Caco-2 (cell line): ENCODE measurements at regions not wholly inside any gene's neighbourhood (a gene's known extent, or its start where the extent isn't known, plus 50 kb on each side); places are given as distances from the start of the nearest gene placed in this dataset.

Experiments used
- BruUV-seq: library from RNA; stranded (reverse); fragments of 400-500 nt; replicated peaks from 2 replicates; lab custom pipeline; 2021; lab: Mats Ljungman, UMichigan
- CTCF ChIA-PET: fragments of 300-600 bp; sonication (Branson Sonifier 250); formaldehyde crosslinking; loops from one replicate; lab custom pipeline; 2022; ENCODE audit warnings: antibody characterized with exemption; lab: Charles Lee
- POLR2A ChIA-PET: fragments of 300-600 bp; sonication (Branson Sonifier 250); formaldehyde crosslinking; loops from one replicate; lab custom pipeline; 2022; ENCODE audit warnings: antibody characterized with exemption; lab: Charles Lee
- DNase-seq, 2 experiments: peaks; one replicate each; pipeline versions ENCODE4 v3.0.0 to v3.0.0-alpha.2; 2020 to 2022
- H3K27me3 ChIP-seq: replicated peaks from 2 replicates; pipeline ENCODE4 v1.6.0; 2011; ENCODE audit warnings: low read length; ENCODE audit not compliant: control insufficient read depth, insufficient read depth
- H3K36me3 ChIP-seq: 2 replicates; pipeline ENCODE4 v1.5.1; 2011; ENCODE audit warnings: low read length; ENCODE audit not compliant: control insufficient read depth, insufficient read depth
- H3K4me1 ChIP-seq: fragments of 250-450 bp; sonication (Bioruptor Pico); 2 replicates; pipeline ENCODE4 v1.5.1; 2020; ENCODE audit warnings: mild to moderate bottlenecking
- H3K4me3 ChIP-seq: 2 replicates; pipeline ENCODE4 v1.5.1; 2011; ENCODE audit warnings: low read depth, mild to moderate bottlenecking, control low read depth, low read length
- H3K9me3 ChIP-seq: fragments of 250-450 bp; sonication (Bioruptor Pico); 2 replicates; pipeline ENCODE4 v1.5.1; 2020; ENCODE audit warnings: mild to moderate bottlenecking, moderate library complexity
- H3K27ac Mint-ChIP-seq: one replicate; pipeline ENCODE4 v1.8.0; 2022; ENCODE audit warnings: mixed read lengths; ENCODE audit not compliant: unreplicated experiment
- H3K27me3 Mint-ChIP-seq: one replicate; pipeline ENCODE4 v1.8.0; 2022; ENCODE audit warnings: mixed read lengths; ENCODE audit not compliant: insufficient read depth, unreplicated experiment
- H3K36me3 Mint-ChIP-seq: one replicate; pipeline ENCODE4 v1.8.0; 2022; ENCODE audit warnings: mild to moderate bottlenecking, mixed read lengths; ENCODE audit not compliant: insufficient read depth, unreplicated experiment
- H3K4me1 Mint-ChIP-seq: one replicate; pipeline ENCODE4 v1.8.0; 2022; ENCODE audit warnings: low read depth, mixed read lengths; ENCODE audit not compliant: unreplicated experiment
- H3K4me3 Mint-ChIP-seq: one replicate; pipeline ENCODE4 v1.8.0; 2022; ENCODE audit warnings: mild to moderate bottlenecking, moderate library complexity, mixed read lengths; ENCODE audit not compliant: unreplicated experiment
- H3K9me3 Mint-ChIP-seq: one replicate; pipeline ENCODE4 v1.8.0; 2022; ENCODE audit warnings: mixed read lengths; ENCODE audit not compliant: unreplicated experiment
- CTCF ChIP-seq, 2 experiments: fragments of 200-600 bp in 1 of 2; IDR thresholded peaks; 1 replicate in 1 of 2; 2 replicates in 1 of 2; pipeline versions ENCODE4 v1.5.1 to v1.8.0; 2011 to 2022; ENCODE audit warnings: antibody characterized with exemption in 1 of 2, control low read depth in 1 of 2, inconsistent platforms in 1 of 2, low read depth in 1 of 2, low read length in 1 of 2, mild to moderate bottlenecking in 1 of 2, moderate library complexity in 1 of 2; ENCODE audit not compliant: insufficient read depth in 1 of 2, severe bottlenecking in 1 of 2, unreplicated experiment in 1 of 2
- intact Hi-C: fragments of 100-400 bp; cut with micrococcal nuclease; formaldehyde crosslinking; loops from one replicate; pipeline ENCODE4 v1.10.0; 2022; ENCODE audit not compliant: unreplicated experiment

GRCh38 chr5:153211076-153211475, 279.4 kb upstream of the GRIA1 start:
- TF ChIP-seq CTCF (IDR thresholded peaks at IDR 0.05; ENCODE audit: insufficient read depth in 1 of 2, low read depth in 1 of 2, low read length in 1 of 2, severe bottlenecking in 1 of 2, unreplicated experiment in 1 of 2) = no peak
- ChIA-PET POLR2A (no interaction called here), CTCF (no interaction called here)
- H3K4me3 ChIP-seq = no peak overlapping the region
- H3K36me3 Mint-ChIP-seq = no peaks in the 10 kb centered on the region
- H3K4me1 Mint-ChIP-seq = no peaks in the 10 kb centered on the region
- no TSS peak for BruUV-seq
- no peaks in the 10 kb centered on the region for H3K27me3 ChIP-seq
- no peaks in the 10 kb centered on the region for H3K4me1 ChIP-seq
- H3K9me3 Mint-ChIP-seq = no peaks in the 10 kb centered on the region
- H3K27ac Mint-ChIP-seq = no peak overlapping the region
- intact Hi-C loops = no loop called here
- H3K27me3 Mint-ChIP-seq = peaks cover 4% of the 10 kb centered on the region
- H3K36me3 ChIP-seq = no peaks in the 10 kb centered on the region
- H3K4me3 Mint-ChIP-seq = no peak overlapping the region
- no peak for DNase-seq
- H3K9me3 ChIP-seq = no peaks in the 10 kb centered on the region

DNA sequence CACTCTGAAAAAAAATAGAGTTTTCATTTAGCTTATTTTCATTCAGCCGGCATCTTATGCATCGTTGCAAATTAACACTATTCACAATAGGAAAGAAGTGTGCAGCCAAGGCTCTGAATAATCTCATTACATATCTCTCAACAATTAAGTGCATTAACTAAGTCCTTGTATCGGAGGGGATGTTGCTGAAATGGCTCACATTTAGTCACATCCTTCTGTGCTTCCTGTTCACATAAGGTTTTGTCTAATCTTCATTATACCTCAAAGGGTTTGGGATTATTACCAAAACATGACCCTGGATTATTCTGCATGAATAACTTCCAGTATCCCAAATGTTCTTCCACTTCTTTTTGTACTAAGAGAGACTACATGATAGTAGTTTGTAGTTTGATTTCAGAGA, 278.0 kb upstream of the GRIA1 start:
- ChIA-PET POLR2A (no interaction called here), CTCF (no interaction called here)
- TF ChIP-seq CTCF (IDR thresholded peaks at IDR 0.05; ENCODE audit: insufficient read depth in 1 of 2, low read depth in 1 of 2, low read length in 1 of 2, severe bottlenecking in 1 of 2, unreplicated experiment in 1 of 2) = no peak
- Histone ChIP-seq H3K9me3 (no peaks in the 10 kb centered on the region), H3K4me1 (no peaks in the 10 kb centered on the region), H3K4me3 (no peak overlapping the region), H3K36me3 (no peaks in the 10 kb centered on the region), H3K27me3 (no peaks in the 10 kb centered on the region)
- intact Hi-C loops = no loop called here
- no peak overlapping the region for H3K4me3 Mint-ChIP-seq
- no peaks in the 10 kb centered on the region for H3K36me3 Mint-ChIP-seq
- BruUV-seq = no TSS peak
- DNase-seq = no peak
- H3K9me3 Mint-ChIP-seq = peaks cover 2% of the 10 kb centered on the region
- no peak overlapping the region for H3K27ac Mint-ChIP-seq
- H3K27me3 Mint-ChIP-seq = peaks cover 4% of the 10 kb centered on the region
- no peaks in the 10 kb centered on the region for H3K4me1 Mint-ChIP-seq

GRCh38 chr5:153222936-153223335, 267.5 kb upstream of the GRIA1 start:
- TF ChIP-seq CTCF (IDR thresholded peaks at IDR 0.05; ENCODE audit: insufficient read depth in 1 of 2, low read depth in 1 of 2, low read length in 1 of 2, severe bottlenecking in 1 of 2, unreplicated experiment in 1 of 2) = no peak
- POLR2A ChIA-PET = no interaction called here
- no peaks in the 10 kb centered on the region for H3K4me1 Mint-ChIP-seq
- H3K4me3 Mint-ChIP-seq = no peak overlapping the region
- DNase-seq = no peak
- no peaks in the 10 kb centered on the region for H3K27me3 Mint-ChIP-seq
- Histone ChIP-seq H3K4me3 (no peak overlapping the region), H3K27me3 (no peaks in the 10 kb centered on the region), H3K4me1 (no peaks in the 10 kb centered on the region), H3K9me3 (no peaks in the 10 kb centered on the region), H3K36me3 (no peaks in the 10 kb centered on the region)
- no peaks in the 10 kb centered on the region for H3K36me3 Mint-ChIP-seq
- no peak overlapping the region for H3K27ac Mint-ChIP-seq
- CTCF ChIA-PET = no interaction called here
- intact Hi-C loops = no loop called here
- H3K9me3 Mint-ChIP-seq = peaks cover 6% of the 10 kb centered on the region
- no TSS peak for BruUV-seq
